ENCODE measurements at regions not wholly inside any gene's neighbourhood (a gene's known extent, or its start where the extent isn't known, plus 50 kb on each side); places are given as distances from the start of the nearest gene placed in this dataset.

DNA sequence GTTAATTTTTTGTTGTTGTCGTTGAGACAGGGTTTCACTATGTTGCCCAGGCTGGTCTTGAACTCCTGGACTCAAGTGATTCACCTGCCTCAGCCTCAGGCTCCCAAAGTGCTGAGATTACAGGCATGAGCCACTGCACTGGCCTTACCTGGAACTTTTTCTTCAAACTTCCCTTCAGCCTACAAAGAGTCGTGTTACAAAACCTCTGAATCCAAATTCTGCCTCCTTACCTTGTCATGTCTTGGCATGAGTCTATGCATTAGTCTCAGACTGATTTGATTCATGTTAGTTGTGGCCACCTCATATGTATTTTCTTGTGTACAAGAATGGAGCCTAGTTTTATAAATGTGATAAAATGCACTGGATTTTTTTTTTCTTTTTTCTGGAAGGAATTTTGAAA, 172.1 kb downstream of the PRL start:
- TF ChIP-seq, protein P1, sequence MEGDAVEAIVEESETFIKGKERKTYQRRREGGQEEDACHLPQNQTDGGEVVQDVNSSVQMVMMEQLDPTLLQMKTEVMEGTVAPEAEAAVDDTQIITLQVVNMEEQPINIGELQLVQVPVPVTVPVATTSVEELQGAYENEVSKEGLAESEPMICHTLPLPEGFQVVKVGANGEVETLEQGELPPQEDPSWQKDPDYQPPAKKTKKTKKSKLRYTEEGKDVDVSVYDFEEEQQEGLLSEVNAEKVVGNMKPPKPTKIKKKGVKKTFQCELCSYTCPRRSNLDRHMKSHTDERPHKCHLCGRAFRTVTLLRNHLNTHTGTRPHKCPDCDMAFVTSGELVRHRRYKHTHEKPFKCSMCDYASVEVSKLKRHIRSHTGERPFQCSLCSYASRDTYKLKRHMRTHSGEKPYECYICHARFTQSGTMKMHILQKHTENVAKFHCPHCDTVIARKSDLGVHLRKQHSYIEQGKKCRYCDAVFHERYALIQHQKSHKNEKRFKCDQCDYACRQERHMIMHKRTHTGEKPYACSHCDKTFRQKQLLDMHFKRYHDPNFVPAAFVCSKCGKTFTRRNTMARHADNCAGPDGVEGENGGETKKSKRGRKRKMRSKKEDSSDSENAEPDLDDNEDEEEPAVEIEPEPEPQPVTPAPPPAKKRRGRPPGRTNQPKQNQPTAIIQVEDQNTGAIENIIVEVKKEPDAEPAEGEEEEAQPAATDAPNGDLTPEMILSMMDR (IDR thresholded peaks at IDR 0.05), result no peak
- TF ChIP-seq POLR2A (IDR thresholded peaks at IDR 0.05), result no peak
- TF ChIP-seq POLR2AphosphoS5 (IDR thresholded peaks at IDR 0.05; ENCODE audit: insufficient read depth in 1 of 2, low read depth in 1 of 2), result no peak
